DOHH2 (cell line): ENCODE measurements at regions not wholly inside any gene's neighbourhood (a gene's known extent, or its start where the extent isn't known, plus 50 kb on each side); places are given as distances from the start of the nearest gene placed in this dataset.

Experiments
- EZH2phosphoT487 ChIP-seq: fragments of 200-600 bp; sonication (generic); IDR thresholded peaks from 2 replicates; pipeline ENCODE4 v1.6.1; 2017; ENCODE audit warnings: borderline replicate concordance, mild to moderate bottlenecking, antibody characterized with exemption, low read length, moderate library complexity, mixed read lengths
- TF ChIP-seq, protein P1 (sequence below): fragments of 200-600 bp; sonication (generic); IDR thresholded peaks from one replicate; pipeline ENCODE4 v1.5.1; 2014; ENCODE audit warnings: antibody characterized with exemption, mild to moderate bottlenecking, low read depth, low read length; ENCODE audit not compliant: poor library complexity, severe bottlenecking

DNA sequence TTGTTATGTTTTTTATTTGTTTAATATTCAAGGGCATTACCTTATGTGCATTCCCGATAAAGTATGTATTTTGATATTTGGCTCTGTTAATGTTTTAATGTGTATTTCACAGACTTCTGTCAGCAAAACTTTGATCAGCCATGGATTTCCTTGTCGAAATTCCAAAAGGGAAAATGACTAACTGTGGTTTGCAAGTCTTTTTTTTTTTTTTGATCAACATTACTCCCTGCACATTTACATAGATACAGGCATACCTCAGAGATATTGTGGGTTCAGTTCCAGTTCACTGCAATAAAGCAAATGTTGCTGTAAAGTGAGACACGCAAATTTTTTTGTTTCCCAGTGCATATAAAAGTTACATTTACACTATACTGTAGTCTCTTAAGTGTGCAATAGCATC lies 351.9 kb downstream of the CXCL12 start:
- TF ChIP-seq, protein P1, sequence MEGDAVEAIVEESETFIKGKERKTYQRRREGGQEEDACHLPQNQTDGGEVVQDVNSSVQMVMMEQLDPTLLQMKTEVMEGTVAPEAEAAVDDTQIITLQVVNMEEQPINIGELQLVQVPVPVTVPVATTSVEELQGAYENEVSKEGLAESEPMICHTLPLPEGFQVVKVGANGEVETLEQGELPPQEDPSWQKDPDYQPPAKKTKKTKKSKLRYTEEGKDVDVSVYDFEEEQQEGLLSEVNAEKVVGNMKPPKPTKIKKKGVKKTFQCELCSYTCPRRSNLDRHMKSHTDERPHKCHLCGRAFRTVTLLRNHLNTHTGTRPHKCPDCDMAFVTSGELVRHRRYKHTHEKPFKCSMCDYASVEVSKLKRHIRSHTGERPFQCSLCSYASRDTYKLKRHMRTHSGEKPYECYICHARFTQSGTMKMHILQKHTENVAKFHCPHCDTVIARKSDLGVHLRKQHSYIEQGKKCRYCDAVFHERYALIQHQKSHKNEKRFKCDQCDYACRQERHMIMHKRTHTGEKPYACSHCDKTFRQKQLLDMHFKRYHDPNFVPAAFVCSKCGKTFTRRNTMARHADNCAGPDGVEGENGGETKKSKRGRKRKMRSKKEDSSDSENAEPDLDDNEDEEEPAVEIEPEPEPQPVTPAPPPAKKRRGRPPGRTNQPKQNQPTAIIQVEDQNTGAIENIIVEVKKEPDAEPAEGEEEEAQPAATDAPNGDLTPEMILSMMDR = no peak
- TF ChIP-seq EZH2phosphoT487 = no peak
